Upper lobe of left lung (tissue), 6 donors: ENCODE measurements at regions not wholly inside any gene's neighbourhood (a gene's known extent, or its start where the extent isn't known, plus 50 kb on each side); places are given as distances from the start of the nearest gene placed in this dataset.

ENCODE experiments used
- ATAC-seq, 2 donors: fragments of 200-7000 bp; cut with Tn5 transposase; one replicate each; pipeline ENCODE4 v1.9.1; 2022; ENCODE audit warnings: mild to moderate bottlenecking in 2 of 2, moderate library complexity in 2 of 2; ENCODE audit not compliant: low FRiP score in 2 of 2
- DNase-seq, 2 donors: peaks; one replicate each; pipeline ENCODE4 v3.0.0-alpha.2; 2019 to 2020
- H3K27ac ChIP-seq, 4 donors: fragments of 200-600 bp; sonication (generic); one replicate each; pipeline ENCODE4 v1.5.1; 2016 to 2019
- H3K27me3 ChIP-seq, 4 donors: fragments of 200-600 bp; sonication (generic); one replicate each; pipeline ENCODE4 v1.5.1; 2017 to 2019
- H3K36me3 ChIP-seq, 4 donors: fragments of 200-600 bp; sonication (generic); one replicate each; pipeline ENCODE4 v1.5.1; 2016 to 2019
- H3K4me1 ChIP-seq, 4 donors: fragments of 200-600 bp; sonication (generic); one replicate each; pipeline ENCODE4 v1.5.1; 2018 to 2019
- H3K4me3 ChIP-seq, 4 donors: fragments of 200-600 bp; sonication (generic); one replicate each; pipeline ENCODE4 v1.5.1; 2017 to 2019; ENCODE audit warnings: mild to moderate bottlenecking in 2 of 4, moderate library complexity in 1 of 4
- H3K9me3 ChIP-seq, 4 donors: fragments of 200-600 bp; sonication (generic); one replicate each; pipeline ENCODE4 v1.5.1; 2018 to 2019
- EP300 ChIP-seq, 4 donors: sonication (generic); formaldehyde crosslinking; IDR thresholded peaks; one replicate each; pipeline ENCODE4 v1.5.1; 2017; ENCODE audit warnings: antibody characterized with exemption in 4 of 4, control low read depth in 2 of 4
- POLR2A ChIP-seq, 4 donors: fragments of 450-650 bp; IDR thresholded peaks; one replicate each; pipeline ENCODE4 v1.5.1; 2016 to 2017; ENCODE audit warnings: antibody characterized with exemption in 4 of 4, mild to moderate bottlenecking in 2 of 4
- POLR2AphosphoS5 ChIP-seq, 2 donors: sonication (generic); formaldehyde crosslinking; IDR thresholded peaks; one replicate each; pipeline ENCODE4 v1.5.1; 2017; ENCODE audit warnings: antibody characterized with exemption in 2 of 2
- WGBS, 2 donors: methylation state at CpG; one replicate each; pipeline ENCODE4 v1.1.5; 2017 to 2018; 5-methylcytosine and 5-hydroxymethylcytosine counted together
- TF ChIP-seq, protein P1 (sequence below), 6 experiments: fragments of 450-650 bp in 4 of 6; fragments of 200-600 bp in 2 of 6; sonication (generic) in 2 of 6; IDR thresholded peaks; one replicate each; pipeline ENCODE4 v1.5.1; 2016 to 2019; ENCODE audit warnings: antibody characterized with exemption in 6 of 6
- donor health status: DM: no; HTN: no; CAD: no; lungs with moderate emphysema.
- donor health status: DM: no; HTN: yes; CAD: no; lungs with severe emphysema.

GRCh38 chr2:120565929-120566328 is 169.7 kb upstream of the GLI2 start:
- no peak for DNase-seq
- TF ChIP-seq POLR2A (IDR thresholded peaks at IDR 0.05) (no peak), EP300 (IDR thresholded peaks at IDR 0.05) (no peak), POLR2AphosphoS5 (IDR thresholded peaks at IDR 0.05) (no peak)
- TF ChIP-seq, protein P1, sequence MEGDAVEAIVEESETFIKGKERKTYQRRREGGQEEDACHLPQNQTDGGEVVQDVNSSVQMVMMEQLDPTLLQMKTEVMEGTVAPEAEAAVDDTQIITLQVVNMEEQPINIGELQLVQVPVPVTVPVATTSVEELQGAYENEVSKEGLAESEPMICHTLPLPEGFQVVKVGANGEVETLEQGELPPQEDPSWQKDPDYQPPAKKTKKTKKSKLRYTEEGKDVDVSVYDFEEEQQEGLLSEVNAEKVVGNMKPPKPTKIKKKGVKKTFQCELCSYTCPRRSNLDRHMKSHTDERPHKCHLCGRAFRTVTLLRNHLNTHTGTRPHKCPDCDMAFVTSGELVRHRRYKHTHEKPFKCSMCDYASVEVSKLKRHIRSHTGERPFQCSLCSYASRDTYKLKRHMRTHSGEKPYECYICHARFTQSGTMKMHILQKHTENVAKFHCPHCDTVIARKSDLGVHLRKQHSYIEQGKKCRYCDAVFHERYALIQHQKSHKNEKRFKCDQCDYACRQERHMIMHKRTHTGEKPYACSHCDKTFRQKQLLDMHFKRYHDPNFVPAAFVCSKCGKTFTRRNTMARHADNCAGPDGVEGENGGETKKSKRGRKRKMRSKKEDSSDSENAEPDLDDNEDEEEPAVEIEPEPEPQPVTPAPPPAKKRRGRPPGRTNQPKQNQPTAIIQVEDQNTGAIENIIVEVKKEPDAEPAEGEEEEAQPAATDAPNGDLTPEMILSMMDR (IDR thresholded peaks at IDR 0.05) = no peak
- 80 to 85% methylated on average over 9 of the region's 9 CpGs for WGBS, 2 donors
- Histone ChIP-seq H3K36me3 (no peaks in the 10 kb centered on the region), H3K4me1 (no peaks in the 10 kb centered on the region), H3K27ac (no peak overlapping the region), H3K4me3 (no peak overlapping the region), H3K27me3 (no peaks in the 10 kb centered on the region), H3K9me3 (no peaks in the 10 kb centered on the region)
- no peak for ATAC-seq

- DNase-seq = no peak
- Histone ChIP-seq H3K4me1 (no peaks in the 10 kb centered on the region), H3K36me3 (no peaks in the 10 kb centered on the region), H3K27me3 (no peaks in the 10 kb centered on the region), H3K9me3 (no peaks in the 10 kb centered on the region), H3K4me3 (no peak overlapping the region), H3K27ac (no peak overlapping the region)
- TF ChIP-seq POLR2AphosphoS5 (IDR thresholded peaks at IDR 0.05) (no peak), POLR2A (IDR thresholded peaks at IDR 0.05) (no peak), EP300 (IDR thresholded peaks at IDR 0.05) (no peak)
- TF ChIP-seq, protein P1 (IDR thresholded peaks at IDR 0.05) = no peak
- peak; percentile 34 to 88 for ATAC-seq
- WGBS, 2 donors = 62 to 74% methylated on average over 18 to 21 of the region's 21 CpGs
Observed at GRCh38 chr2:120566331-120567035, 169.2 kb upstream of the GLI2 start.

GRCh38 chr2:120567128-120567527 is 168.5 kb upstream of the GLI2 start:
- 84% methylated on average over 2 of the region's 2 CpGs; no CpG with 5 or more reads in 1 of the 2 donors for whole genome bisulfite sequencing, 2 donors
- H3K27me3 ChIP-seq = no peaks in the 10 kb centered on the region
- ATAC-seq (no peak), DNase-seq (no peak)
- no peaks in the 10 kb centered on the region for H3K9me3 ChIP-seq
- H3K27ac ChIP-seq = no peak overlapping the region
- H3K36me3 ChIP-seq = no peaks in the 10 kb centered on the region
- no peak for TF ChIP-seq POLR2A (IDR thresholded peaks at IDR 0.05)
- no peak for TF ChIP-seq POLR2AphosphoS5 (IDR thresholded peaks at IDR 0.05)
- TF ChIP-seq EP300 (IDR thresholded peaks at IDR 0.05) = no peak
- TF ChIP-seq, protein P1 (IDR thresholded peaks at IDR 0.05) = no peak
- H3K4me3 ChIP-seq = no peak overlapping the region
- no peaks in the 10 kb centered on the region for H3K4me1 ChIP-seq

- Histone ChIP-seq H3K36me3 (no peaks in the 10 kb centered on the region), H3K27me3 (no peaks in the 10 kb centered on the region), H3K4me3 (no peak overlapping the region), H3K27ac (no peak overlapping the region), H3K9me3 (no peaks in the 10 kb centered on the region), H3K4me1 (no peaks in the 10 kb centered on the region)
- ATAC-seq (no peak), DNase-seq (peak in 1 of 2 donors; percentile 45)
- WGBS, 2 donors = 72 to 79% methylated on average over 10 of the region's 10 CpGs
- no peak for TF ChIP-seq POLR2AphosphoS5 (IDR thresholded peaks at IDR 0.05)
- TF ChIP-seq, protein P1 (IDR thresholded peaks at IDR 0.05) = no peak
- TF ChIP-seq POLR2A (IDR thresholded peaks at IDR 0.05) = no peak
- no peak for TF ChIP-seq EP300 (IDR thresholded peaks at IDR 0.05)
Observed at GRCh38 chr2:120568089-120568974, 167.3 kb upstream of the GLI2 start.
